ENCODE measurements at regions not wholly inside any gene's neighbourhood (a gene's known extent, or its start where the extent isn't known, plus 50 kb on each side); places are given as distances from the start of the nearest gene placed in this dataset.

- H3T11ph ChIP-seq (ENCODE audit: low read length) = no peak overlapping the region
- no peaks in the 10 kb centered on the region for H3K79me1 ChIP-seq (ENCODE audit: insufficient read depth, low read depth, low read length, poor library complexity, severe bottlenecking)
- Mint-ChIP-seq H3K4me1 (no peaks in the 10 kb centered on the region), H3K27ac (no peak overlapping the region; a peak in 1 of 7 replicates), H3K4me3 (no peak overlapping the region), H3K36me3 (ENCODE audit: insufficient read depth in 1 of 3, low read depth in 3 of 3) (peaks cover 0 to 1% (median 0%) of the 10 kb centered on the region in 3 experiments; a peak in 1 of 7 replicates), H3K9me3 (no peaks in the 10 kb centered on the region), H3K27me3 (ENCODE audit: low read depth) (peaks cover 4% of the 10 kb centered on the region)
- no peak overlapping the region for H4K5ac ChIP-seq (ENCODE audit: insufficient read length, low read depth, low read length)
- no peak overlapping the region for H3K4ac ChIP-seq (ENCODE audit: low read depth, low read length)
- H3K4me2 ChIP-seq (ENCODE audit: insufficient read depth, insufficient read length, low read length) = no peak overlapping the region
- H2BK20ac ChIP-seq (ENCODE audit: low read depth, low read length, poor library complexity, severe bottlenecking) = no peak overlapping the region
- H3K4me1 ChIP-seq (ENCODE audit: insufficient read depth, low read length) = no peaks in the 10 kb centered on the region
- H3K27me3 ChIP-seq (ENCODE audit: insufficient read depth, low read length) = no peaks in the 10 kb centered on the region
- H2AFZ ChIP-seq (ENCODE audit: low read length) = no peak overlapping the region
- no peak overlapping the region for H3K9ac ChIP-seq (ENCODE audit: extremely low read depth, insufficient read length, low read length)
- H3K23ac ChIP-seq (ENCODE audit: insufficient read length, low read depth, low read length) = no peak overlapping the region
- H4K8ac ChIP-seq (replicated peaks; ENCODE audit: insufficient read length, low read depth, low read length) = no peak overlapping the region
- no peak overlapping the region; the same call in 1 of the 2 replicates for H3K14ac ChIP-seq (ENCODE audit: insufficient read depth, low read length)
- no peak overlapping the region for H2AK5ac ChIP-seq (ENCODE audit: insufficient read length, low read length)
- no peak for DNase-seq
- H2BK120ac ChIP-seq (ENCODE audit: low read depth, low read length, poor library complexity, severe bottlenecking) = no peak overlapping the region
- no peaks in the 10 kb centered on the region for H4K20me1 ChIP-seq (ENCODE audit: control insufficient read depth, insufficient read depth, insufficient read length)
- H3K56ac ChIP-seq (ENCODE audit: insufficient read length, low read depth, low read length) = no peak overlapping the region
- H3K9me3 ChIP-seq (ENCODE audit: control insufficient read depth, low read depth, low read length) = no peaks in the 10 kb centered on the region
- H2BK15ac ChIP-seq (ENCODE audit: low read depth, low read length) = no peak overlapping the region
- no peak overlapping the region for H3K18ac ChIP-seq (ENCODE audit: insufficient read length, low read depth, low read length)
- H3K23me2 ChIP-seq (ENCODE audit: insufficient read length, low read depth, low read length, poor library complexity, severe bottlenecking) = no peaks in the 10 kb centered on the region
- WGBS (ENCODE audit: extremely low coverage, insufficient read length, low lambda C conversion rate) = no CpG with 5 or more reads among the region's 10 CpGs
- H2BK5ac ChIP-seq (ENCODE audit: insufficient read length, low read length) = no peak overlapping the region
- H3K27ac ChIP-seq (ENCODE audit: insufficient read length, low read depth, low read length) = no peak overlapping the region
- TF ChIP-seq CTCF (conservative IDR thresholded peaks at IDR 0.05) = no peak
- no peak overlapping the region for H2BK12ac ChIP-seq (ENCODE audit: insufficient read length, low read depth, low read length)
- no peak overlapping the region for H4K91ac ChIP-seq (ENCODE audit: insufficient read length, low read depth, low read length)
- no peaks in the 10 kb centered on the region for H3K79me2 ChIP-seq (ENCODE audit: insufficient read depth, low read length)
Measured at GRCh38 chr17:5877948-5878347, 192.2 kb upstream of the WSCD1 start.
